LNCAP (cell line): ENCODE measurements at regions not wholly inside any gene's neighbourhood (a gene's known extent, or its start where the extent isn't known, plus 50 kb on each side); places are given as distances from the start of the nearest gene placed in this dataset.

Experiments
- TF ChIP-seq, protein P1 (sequence below): fragments of 450-650 bp; IDR thresholded peaks from 2 replicates; pipeline ENCODE4 v1.5.1; 2017; ENCODE audit warnings: mild to moderate bottlenecking

- TF ChIP-seq, protein P1, sequence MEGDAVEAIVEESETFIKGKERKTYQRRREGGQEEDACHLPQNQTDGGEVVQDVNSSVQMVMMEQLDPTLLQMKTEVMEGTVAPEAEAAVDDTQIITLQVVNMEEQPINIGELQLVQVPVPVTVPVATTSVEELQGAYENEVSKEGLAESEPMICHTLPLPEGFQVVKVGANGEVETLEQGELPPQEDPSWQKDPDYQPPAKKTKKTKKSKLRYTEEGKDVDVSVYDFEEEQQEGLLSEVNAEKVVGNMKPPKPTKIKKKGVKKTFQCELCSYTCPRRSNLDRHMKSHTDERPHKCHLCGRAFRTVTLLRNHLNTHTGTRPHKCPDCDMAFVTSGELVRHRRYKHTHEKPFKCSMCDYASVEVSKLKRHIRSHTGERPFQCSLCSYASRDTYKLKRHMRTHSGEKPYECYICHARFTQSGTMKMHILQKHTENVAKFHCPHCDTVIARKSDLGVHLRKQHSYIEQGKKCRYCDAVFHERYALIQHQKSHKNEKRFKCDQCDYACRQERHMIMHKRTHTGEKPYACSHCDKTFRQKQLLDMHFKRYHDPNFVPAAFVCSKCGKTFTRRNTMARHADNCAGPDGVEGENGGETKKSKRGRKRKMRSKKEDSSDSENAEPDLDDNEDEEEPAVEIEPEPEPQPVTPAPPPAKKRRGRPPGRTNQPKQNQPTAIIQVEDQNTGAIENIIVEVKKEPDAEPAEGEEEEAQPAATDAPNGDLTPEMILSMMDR: no peak; the same call in 1 of the 2 replicates
Observed at GRCh38 chr9:118809160-118809625, 560.0 kb downstream of the BRINP1 start.

- TF ChIP-seq, protein P1: no peak
Observed at GRCh38 chr9:118829334-118829733, 539.9 kb downstream of the BRINP1 start.

DNA sequence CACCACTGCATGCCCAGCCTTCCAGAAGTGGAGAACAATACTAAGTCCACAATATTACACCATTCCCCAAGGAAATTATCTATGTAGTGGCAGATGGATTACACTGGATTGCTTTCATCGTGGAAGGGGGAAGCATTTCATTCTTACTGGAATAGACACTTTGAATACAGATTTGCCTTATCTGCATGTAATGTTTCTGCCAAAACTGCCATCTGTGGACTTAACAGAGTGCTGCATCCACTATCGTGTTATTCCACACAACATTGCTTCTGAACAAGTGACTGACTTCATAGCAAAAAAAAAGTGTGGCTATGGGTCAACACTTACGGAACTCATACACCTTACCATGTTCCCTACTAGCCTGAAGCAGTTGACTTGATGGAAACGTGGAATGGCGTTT is 536.9 kb downstream of the BRINP1 start:
- TF ChIP-seq, protein P1: no peak

DNA sequence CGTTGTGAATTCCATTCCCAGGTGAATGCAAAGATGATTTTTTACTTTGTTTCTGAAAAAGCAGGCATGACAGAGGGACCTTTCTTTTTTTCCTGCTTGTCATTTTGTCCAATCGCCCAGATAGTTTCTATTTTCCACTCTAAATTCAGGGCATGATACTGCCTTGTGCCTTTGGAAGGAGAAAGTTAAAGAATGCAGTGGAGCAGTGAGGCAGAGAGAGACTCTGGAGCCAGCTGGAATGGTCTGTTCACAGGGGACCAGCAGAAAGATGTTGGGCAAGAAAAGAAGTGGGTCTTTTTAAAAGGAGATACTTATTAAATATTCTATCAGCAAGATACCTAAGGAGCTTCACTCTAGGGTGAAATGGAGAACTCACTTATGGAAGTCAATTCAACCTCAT is 532.3 kb downstream of the BRINP1 start:
- TF ChIP-seq, protein P1: no peak

- TF ChIP-seq, protein P1: no peak
Observed at GRCh38 chr9:118871531-118871930, 497.7 kb downstream of the BRINP1 start.

DNA sequence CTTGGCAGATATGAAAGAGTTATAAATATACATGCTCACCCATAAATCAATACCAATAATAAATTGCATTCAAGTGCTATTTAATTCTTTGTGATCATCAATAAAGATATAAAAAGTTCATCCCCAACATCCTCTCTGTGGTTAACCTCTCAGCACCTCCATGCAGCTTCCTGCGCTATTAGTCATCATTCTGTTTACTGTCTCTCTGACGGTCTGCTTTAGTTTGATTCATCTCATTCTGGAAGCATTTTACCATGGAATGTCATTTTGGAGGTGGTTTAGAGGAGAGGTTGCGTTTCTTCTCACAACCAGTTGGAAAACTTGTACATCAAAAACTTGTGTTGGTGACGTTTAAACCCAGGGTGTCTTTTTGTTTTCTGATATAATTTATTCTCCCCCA is 486.6 kb downstream of the BRINP1 start:
- TF ChIP-seq, protein P1: no peak

GRCh38 chr9:118883411-118883810 is 485.8 kb downstream of the BRINP1 start:
- TF ChIP-seq, protein P1: no peak

- TF ChIP-seq, protein P1: no peak
Observed at GRCh38 chr9:118891213-118891612, 478.0 kb downstream of the BRINP1 start.
